ENCODE measurements at regions not wholly inside any gene's neighbourhood (a gene's known extent, or its start where the extent isn't known, plus 50 kb on each side); places are given as distances from the start of the nearest gene placed in this dataset.

DNA sequence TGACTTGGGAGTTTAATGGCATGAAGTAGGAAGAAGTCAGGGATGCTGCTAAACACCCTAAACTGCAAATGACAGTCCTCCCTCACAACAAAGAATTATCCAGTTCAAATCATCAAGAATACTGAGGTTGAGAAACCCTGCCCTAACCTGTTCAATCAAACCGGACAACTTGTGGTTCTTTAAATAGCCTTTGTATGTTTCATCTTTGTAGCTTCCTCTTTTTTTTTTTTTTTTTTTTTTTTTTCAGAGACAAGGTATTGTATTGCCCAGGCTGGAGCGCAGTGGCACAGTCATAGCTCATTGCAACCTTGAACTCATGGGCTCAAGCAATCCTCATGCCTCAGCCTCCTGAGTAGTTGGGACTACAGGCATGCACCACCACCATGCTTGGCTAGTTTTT, 52.5 kb upstream of the TTC29 start:
- DNase-seq = no peak

DNA sequence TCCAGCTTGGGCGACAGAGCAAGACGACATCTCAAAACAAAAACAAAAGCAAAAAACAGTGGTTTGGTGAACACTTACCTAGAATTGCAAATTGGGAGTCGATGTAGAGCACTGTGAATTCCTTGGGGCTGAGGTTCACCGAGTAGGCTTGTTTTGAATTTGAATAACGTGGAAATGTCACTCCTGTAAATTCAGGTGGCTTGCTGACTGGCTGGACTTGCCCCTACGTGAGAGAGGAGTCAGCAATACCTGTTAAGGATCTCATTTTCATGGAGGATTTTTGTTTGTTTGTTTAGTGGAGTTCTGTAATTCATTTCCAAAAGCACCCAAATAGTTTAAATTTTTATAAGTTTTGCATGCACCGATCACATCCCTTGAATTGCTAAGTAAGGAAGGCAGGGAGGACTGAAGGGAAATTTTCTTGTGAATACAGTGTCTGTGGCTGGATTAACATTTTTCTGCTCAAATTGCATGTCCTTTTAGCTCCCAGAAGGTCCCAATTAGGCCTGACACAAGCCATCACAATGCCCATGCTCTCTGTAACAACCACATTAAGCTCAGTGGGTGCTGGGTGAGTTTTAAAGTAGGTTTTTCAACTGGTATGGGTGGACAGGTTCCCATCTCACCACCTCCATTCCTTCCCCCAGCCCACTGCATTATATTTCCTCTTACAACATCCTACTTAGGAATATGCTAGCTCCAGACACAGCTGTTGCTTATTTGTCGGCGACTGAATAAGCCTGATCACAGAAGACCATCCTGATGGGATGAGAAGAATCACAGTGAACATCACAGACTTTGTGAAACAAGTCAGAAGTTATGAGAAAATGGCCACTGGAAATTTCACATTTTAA, 58.5 kb upstream of the TTC29 start:
- DNase-seq = no peak

DNA sequence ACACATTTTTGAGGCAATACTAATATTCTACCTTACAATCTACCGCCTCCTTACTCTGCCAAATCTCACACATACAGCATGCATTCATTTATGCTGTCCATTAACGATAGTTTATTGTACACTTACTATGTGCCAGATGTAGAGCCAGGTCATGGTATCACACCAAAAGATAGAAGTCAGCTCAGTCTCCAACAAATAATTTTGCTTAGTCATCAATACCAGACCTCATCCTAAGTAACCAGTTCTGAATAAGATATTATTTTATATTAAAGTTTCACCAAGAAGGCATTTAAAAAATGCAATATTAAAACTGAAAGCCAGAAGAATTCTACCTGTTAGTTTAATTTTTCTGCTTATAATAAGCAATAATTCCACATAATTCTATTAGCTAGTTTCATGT, 60.6 kb upstream of the TTC29 start:
- DNase-seq = no peak

DNA sequence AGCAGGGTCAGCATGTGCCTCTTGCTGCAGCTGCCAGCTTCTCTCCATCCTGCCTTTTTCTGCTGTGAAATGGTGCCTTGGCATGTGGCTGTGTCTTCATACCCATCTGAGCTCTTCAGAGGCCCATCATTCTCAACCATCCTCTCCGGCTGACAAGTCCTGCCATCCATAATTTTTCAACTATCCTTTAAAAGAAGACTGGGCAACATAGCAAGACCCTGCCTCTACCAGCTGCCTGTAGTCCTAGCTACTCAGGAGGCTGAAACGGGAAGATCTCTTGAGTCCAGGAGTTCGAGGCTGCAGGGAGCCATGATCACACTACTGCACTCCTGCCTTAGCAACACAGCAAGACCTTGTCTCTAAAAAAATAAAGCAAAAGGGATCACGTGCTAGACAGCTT, 64.2 kb upstream of the TTC29 start:
- no peak for DNase-seq

DNA sequence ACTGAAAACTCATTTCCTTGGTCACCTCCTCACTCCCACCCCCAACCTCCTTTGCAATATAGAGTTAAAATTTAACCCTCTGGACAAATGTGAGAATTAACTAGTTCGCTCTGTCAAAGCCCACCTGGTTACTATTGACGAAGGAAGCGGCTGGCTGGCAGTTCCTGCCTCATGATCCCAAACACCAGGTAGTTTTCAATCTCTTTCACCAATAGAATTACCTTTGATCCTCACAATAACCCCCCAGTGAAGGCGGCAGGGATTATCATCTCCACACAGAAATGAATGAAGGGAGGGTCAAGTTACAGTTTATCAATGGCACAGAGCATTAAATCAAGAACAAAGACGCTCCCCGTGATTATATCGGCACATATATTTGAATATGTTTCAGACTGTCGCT, 65.7 kb upstream of the TTC29 start:
- no peak for DNase-seq

DNA sequence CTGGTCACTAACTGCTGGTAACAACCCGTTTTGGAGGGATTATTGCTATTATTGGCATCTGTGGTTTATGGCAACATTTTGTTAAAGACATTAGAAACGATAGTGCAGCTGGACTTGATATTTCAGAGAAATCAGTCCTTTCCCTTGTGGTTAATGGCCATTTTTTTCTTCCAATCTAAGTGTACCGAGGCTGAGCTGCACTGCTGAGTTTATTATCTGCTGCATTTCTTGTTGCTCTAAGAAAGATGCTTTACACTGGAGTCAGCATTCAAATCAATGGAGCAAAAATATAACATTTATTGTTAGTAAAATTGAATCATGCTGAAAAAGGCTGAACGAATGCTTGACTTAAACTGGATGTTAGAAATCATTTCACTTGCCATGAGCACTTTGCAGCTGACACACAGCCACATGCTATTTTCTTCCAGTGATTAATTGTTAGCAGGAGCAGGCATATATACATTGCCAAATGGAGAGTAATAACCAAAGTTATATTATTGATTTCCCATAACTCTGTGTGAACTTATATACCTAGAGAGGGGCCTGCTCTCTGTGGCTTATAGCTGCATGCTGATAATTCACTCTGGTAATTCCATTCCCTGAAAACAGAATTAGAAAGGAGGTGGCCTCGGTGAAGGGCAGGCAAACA, 66.5 kb upstream of the TTC29 start:
- no peak for DNase-seq

DNA sequence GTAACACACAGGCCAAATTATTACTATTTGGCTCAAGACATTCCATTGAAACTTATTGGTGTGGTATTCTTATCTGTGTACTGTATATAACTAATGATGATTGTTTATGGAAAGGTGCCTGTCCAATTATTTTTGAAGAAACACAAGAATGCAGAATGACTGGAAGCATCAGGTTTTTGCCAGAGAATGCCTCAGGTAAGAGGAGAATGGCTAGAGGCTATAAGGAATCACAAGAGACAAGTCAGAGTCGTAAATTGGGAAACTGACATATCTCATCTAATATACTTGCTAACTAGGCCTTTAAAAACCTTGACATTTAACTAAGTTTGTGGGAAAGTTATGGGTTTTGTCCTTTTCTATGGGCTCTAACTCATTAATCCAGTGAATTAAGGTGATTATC, 69.3 kb upstream of the TTC29 start:
- no peak for DNase-seq

DNA sequence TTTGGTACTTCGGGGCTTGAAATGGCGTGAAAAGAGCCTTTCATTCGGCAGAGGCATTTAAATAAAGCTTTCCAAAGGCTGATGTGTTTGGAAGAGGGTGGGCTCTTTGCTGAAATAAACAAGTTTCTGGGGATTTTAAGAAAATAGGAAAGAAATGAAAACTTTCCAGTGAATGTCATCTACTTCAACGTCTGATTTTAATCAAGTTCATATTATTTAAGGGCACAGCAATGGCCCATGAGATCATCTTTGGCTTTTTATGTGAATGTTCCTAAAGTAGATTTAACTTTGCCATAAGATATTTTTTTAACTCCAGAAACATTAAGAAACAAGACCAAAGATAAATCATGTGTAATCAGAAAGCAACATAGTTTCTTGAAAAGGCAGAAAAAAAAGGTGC, 69.8 kb upstream of the TTC29 start:
- no peak for DNase-seq

DNA sequence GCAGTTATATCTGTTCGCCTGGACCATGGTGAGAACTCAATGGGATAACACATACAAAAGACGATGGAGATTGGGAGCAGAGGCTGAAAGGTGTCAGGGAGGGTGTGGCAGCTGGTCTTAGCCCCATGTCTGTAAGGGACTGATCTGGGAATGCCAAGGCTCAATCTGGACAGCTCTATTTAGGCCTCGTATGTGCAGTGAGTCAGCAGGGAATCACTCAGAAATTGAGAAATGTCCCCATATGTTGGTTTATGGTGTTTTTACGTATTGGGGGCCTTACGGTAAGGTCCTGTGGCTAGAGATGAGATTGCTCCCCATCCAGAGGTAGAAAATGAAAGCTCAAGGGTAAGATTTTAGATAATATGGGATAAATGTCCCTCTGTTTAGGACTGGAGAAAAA, 71.4 kb upstream of the TTC29 start:
- DNase-seq = no peak

DNA sequence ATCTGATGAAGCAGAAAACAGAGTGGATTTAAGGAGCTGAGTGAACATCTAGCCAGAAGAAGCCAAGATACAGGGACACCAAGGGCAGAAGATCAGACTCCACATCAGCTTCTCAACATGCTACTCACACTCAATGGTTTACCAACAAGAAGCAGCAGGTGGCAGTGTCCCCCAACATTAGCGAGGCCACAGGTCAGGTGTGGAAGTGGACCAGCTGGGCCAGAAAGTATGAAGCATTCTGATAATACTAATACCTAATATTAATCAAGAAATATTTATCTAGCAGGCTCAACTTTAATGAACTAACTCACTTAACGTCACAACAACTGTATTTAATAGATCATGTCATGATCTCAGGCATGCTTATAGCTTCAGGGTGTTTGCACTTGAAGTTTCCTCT, 73.4 kb upstream of the TTC29 start:
- DNase-seq = peak; percentile 20 to 35

DNA sequence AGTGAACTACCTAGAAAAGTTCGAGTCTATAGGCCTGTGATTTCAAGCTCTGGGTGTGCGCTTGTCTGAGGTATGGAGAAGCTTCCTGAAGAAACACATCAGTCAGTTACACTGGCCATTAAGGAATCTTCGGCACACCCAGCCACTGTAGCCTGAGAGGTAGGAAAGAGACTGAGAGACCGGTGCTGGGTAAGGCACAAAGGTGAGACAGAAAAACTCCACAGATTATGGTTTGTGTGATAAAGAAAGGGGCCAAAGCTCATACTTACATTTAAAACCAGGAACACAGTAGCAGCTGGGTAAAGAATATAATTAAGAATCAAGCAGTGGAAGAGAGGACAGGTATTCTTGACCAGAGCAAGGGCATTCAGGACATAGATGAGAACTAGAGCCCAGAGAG, 74.8 kb upstream of the TTC29 start:
- DNase-seq = no peak

DNA sequence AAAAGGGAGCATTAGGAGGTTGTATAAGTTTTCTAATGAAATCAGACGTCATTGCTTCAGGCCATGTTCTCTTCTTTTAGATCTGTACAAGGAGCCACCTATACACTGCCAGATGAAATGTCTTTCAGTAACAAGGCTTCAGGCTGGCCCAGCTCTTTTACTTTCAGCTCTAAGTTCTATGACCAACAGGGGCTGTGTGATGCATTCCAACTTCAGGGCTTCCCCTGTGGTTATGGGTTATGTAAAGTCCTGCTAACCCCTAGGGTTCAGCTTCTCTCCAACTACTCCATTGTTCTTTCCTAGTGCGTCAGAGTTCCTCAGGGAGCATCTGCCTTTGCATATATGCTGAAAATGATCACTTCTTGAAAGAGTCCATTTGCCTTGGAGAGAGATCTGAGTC, 79.4 kb upstream of the TTC29 start:
- no peak for DNase-seq

DNA sequence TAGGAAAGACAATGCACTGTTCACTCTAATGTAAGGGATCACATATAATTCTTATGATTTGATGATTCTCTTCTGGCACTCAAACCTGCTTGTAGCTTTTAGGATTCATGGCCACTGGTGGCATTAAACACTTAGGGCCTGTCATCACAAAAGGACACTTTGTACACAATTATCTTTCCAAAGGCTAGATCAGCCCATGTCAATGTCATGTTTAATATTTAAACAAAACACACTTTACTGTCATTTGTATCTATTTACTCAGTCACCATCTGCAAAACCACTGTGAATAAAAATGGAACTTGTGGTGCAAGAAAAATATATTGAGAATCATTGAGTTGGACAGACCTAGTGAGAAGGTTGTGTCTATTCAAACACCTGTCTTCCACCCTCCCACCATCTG, 83.6 kb upstream of the TTC29 start:
- DNase-seq = no peak

DNA sequence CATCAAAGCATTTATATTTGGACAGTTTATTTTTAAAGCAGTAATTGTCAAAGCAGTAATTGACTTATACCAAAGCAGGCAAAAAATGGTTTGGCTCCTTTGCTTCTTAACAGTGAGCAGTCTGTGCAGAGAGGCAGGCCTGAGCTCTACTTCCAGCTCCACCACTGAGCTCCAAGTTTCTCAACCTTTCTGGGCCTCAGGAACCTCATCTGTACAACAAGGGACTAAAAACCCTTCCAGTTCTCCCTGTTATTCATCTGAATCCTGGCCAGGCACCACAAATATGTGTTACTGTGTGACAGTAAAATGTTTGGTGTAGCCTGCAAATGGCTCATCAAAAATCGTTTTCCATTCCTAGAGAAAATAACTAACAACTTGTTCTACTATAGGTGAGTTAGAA, 88.7 kb upstream of the TTC29 start:
- DNase-seq = no peak

DNA sequence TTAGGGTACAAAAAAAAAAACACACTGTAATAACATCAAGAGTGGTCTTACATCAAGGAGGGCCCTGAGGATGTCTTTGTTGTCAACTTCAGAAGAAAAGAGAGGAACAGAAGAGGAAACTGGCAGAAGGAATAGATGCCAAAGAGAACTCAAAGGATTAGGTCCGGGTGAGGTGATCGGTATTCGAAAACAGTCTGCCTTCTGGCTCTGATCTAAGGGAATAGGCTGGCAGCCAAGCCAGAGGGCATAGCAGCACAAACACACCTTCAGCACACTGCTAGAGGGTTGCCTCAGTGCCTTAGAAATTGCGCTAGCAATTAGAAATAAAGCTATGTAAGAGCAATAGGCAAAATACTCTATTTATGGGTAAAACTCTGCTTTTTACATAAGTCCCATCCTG, 91.4 kb upstream of the TTC29 start:
- DNase-seq = no peak

DNA sequence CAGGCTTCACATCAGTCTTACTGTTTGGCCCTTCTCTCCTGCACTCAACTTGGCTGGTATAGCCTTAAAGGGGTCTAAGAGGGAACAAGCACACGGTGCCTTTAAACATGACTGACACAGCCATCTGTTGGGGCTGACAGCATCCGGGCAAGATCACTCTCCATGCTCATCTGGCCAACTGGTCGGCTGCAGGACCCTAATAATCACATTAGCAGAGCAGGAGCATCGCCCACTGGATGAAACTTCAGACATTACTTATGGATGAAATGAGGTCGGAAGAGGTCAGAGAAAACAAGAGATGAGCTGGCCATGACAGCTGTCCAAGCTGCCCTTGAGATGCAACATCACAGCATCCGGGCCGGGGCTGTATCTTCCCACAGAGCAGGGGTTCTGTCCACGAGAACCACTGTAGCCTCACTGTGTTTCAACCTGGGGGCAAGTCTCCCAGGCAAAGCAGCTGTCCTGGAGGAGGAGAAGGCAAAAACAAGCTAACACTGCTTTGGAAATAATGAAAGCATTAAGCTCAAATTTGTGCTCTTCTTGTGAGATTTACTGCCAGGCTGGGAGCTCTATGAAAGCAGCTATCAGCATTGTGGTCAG, 94.4 kb upstream of the TTC29 start:
- no peak for DNase-seq

DNA sequence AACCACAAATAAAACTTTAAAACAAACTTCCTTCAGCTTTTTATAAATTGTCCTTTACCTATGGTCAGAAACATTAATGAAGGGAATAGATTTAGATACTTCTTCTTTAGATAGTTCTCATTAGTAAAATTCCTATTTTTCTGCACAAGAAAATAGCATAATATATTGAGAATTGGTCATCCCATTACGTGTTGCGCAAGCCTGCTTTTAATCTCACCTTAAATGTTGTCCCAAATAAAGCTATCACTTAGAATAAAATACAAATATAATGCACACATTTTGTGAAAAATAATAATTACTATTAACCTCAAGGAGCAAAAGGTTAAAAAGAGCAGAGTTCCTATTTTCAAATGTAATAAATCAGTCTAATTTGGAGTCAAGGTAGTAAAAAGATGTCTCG, 95.2 kb upstream of the TTC29 start:
- DNase-seq = no peak

DNA sequence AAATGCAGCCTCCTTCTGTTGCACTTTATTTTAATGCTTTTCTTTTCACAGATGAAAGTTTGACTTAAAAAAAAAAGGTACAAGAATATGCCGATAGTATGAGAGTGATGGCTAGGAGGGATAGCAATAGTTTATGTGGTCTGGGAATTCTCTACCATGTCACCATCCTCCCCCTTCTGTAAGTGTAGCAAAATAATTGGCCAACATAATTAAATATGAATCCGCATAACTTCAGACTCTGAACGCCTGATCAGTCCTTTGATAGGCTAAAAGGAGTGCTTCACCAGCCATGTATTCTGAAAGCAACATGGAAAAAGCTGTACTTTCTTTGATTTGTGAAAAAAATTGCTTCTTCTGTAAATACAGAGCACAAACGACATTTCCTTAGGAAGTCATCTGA, 95.7 kb upstream of the TTC29 start:
- DNase-seq = no peak

DNA sequence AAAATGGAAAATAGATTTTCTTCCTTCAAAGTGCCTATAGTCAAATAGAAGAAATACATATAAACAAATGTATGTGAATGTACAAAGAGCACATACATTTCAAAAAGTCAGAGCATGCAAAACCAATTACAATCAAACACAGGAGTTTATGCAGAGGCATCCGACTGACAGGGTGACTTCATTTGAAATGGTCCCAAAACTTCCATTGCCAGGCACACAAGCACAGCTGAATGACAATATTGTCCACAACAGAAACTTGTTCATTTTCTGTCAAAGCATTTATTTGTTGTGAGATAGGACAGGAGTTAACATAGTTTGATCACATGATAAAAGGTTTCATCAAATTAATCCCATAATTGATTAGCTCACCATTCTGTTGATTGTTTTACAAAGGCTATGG, 96.4 kb upstream of the TTC29 start:
- DNase-seq = no peak

DNA sequence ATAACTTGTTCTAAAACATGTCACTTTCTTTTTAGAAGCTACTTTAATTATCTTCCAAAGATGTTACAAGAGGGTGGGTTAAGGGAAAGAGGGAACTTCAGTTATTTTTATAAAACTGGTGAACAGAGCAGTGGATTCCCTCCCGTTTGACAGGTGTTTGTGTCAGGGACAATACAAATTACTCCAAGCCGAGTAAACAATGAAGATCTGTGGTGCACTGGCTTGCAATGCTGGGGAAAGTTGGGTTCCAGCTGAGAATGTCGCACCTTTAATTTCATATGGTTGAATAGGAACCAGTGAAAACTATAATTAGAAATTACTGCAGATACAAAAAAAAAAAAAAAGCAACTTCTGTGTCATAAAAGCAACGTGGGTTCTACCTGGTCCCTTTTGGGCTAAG, 98.6 kb upstream of the TTC29 start:
- no peak for DNase-seq

DNA sequence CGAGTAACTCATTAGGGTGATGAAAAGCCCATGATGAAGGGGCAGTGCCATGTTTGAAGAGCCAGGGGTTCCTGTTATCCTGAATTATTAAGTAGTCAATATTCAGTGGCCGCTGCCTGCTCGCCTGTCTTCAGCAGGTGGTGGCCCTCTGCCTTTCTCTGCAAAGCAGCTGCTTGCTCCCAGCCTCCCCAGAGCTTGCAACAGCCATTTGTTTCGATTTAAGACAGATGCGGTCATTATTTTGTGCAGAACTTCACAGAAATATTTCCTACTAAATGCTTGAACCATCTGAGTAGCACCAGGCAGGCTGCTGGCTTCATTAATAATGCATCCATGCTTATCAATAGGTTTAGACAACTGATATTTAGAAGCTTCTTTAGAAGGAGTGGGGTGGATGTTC, 104.3 kb upstream of the TTC29 start:
- DNase-seq = no peak

DNA sequence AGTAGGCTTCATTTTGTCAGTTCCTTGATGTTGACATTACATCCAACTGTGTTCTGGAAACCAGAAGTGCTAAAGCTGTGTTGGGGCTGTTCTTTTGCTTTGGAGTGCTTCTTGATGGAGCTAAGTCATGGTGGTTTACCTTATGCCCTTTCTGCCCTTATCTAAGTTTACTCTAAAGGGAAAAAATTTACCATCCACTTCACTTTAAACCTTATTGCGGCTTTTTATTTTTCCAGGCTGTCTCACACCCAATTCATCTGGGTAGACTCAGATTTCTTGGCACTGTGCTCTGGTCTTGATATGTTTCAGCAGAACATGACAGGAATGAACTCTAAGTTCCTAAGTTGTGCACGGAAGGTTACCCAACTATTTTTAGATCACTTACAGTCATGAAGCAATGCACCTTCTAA, 104.7 kb upstream of the TTC29 start:
- DNase-seq = no peak

DNA sequence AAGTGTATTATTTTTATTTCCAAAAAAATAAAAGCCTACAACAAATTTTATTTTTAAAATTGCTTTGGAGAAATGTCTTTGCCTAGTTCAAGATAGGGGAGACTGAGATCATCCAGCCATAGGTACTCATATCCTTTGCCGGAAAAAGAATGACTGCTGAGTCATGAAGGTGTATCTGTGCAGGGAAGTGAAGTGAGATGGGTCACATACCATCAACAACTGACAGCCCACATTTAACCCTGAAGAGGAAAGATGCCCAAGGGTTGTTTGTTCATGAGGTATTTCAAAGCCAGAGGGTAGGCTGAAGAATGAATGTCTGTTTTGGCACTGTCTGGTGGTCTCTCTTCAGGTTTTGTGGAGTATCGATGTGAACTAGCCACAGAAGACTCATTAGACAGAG, 106.7 kb upstream of the TTC29 start:
- DNase-seq = no peak

DNA sequence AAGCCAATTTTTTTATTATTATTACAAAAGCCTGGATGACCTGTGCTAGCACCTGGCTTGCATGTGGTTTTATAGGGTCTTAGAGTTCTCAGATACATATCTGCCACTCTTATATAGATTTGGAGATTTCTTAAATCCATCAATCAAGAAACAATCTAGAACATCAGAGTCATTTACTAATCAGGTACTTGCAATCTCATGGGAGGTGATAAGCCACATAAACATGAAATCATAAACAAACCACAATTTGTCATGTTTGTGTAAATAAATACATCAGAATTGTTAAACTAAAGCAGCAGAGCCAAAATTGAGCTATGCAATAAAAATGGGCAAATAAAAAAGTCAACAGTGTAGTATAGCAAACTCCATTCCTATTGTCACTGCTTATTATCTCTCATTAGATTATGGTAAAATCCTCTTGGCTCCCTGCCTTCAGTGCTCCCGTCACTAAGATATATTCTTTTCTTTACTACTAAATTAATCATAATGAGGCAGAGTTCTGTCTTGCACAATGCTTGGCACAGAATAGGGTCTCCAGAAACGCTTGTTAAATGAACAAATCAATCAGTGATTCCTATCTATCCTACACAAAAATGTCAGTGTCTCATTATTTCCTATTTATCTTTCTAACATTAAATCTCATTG, 108.7 kb upstream of the TTC29 start:
- DNase-seq = no peak

Data from activated CD4-positive, alpha-beta T cell treated with anti-CD3 and anti-CD28 coated beads, Interleukin-2, amount 50 U/mL, for 4 hours (primary cell).